Stomach (tissue), 4 donors: ENCODE measurements at regions not wholly inside any gene's neighbourhood (a gene's known extent, or its start where the extent isn't known, plus 50 kb on each side); places are given as distances from the start of the nearest gene placed in this dataset.

Experiments used
- POLR2A ChIP-seq, 4 donors: fragments of 450-650 bp; IDR thresholded peaks; one replicate each; pipeline ENCODE4 v1.6.1; 2016; ENCODE audit warnings: antibody characterized with exemption in 4 of 4, control low read depth in 2 of 4, mild to moderate bottlenecking in 1 of 4, moderate library complexity in 1 of 4
- TF ChIP-seq, protein P1 (sequence below), 7 experiments: fragments of 450-650 bp in 4 of 7; fragments of 200-600 bp in 3 of 7; sonication (generic) in 3 of 7; IDR thresholded peaks; one replicate each; pipeline ENCODE4 v1.5.1; 2016 to 2019; ENCODE audit warnings: antibody characterized with exemption in 7 of 7, control low read depth in 2 of 7, mild to moderate bottlenecking in 1 of 7

DNA sequence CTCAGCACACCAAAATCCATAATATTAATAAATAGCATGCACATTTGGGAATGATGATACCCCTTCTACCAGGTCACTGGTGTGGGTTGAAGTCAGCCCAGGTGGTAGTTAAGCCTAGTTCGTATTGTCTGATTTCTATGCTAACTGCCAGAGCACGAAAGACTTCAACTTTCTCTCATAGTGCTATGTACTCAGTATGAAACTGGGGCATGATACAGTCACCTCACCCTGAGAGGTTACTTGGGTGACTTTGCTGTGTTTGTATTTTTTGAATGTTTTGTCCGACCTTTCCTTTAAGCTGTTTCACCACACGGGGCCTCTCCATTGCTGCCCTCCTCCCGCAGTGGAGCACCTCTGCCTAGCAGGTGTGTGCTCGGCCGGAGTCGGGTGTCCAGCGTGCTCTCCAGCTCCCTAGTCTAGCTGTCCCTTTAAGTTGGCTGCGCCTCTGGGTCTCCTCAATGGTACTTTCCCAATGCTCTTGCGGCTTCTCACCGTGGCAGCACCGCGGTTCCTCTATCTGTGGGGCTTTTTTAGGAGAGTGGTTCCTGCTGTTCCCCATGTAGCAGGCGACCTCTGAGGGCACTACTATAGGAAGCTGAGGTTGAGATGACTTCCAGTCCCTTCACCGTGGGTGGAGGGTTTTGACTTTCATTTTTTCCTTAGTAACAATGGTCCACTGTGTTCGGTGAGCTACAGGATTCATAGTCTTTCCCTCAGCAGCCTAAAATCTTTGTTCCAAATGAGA, 524.0 kb upstream of the PFKP start:
- TF ChIP-seq, protein P1, sequence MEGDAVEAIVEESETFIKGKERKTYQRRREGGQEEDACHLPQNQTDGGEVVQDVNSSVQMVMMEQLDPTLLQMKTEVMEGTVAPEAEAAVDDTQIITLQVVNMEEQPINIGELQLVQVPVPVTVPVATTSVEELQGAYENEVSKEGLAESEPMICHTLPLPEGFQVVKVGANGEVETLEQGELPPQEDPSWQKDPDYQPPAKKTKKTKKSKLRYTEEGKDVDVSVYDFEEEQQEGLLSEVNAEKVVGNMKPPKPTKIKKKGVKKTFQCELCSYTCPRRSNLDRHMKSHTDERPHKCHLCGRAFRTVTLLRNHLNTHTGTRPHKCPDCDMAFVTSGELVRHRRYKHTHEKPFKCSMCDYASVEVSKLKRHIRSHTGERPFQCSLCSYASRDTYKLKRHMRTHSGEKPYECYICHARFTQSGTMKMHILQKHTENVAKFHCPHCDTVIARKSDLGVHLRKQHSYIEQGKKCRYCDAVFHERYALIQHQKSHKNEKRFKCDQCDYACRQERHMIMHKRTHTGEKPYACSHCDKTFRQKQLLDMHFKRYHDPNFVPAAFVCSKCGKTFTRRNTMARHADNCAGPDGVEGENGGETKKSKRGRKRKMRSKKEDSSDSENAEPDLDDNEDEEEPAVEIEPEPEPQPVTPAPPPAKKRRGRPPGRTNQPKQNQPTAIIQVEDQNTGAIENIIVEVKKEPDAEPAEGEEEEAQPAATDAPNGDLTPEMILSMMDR (IDR thresholded peaks at IDR 0.05): no peak
- TF ChIP-seq POLR2A (IDR thresholded peaks at IDR 0.05): no peak
